ENCODE measurements at regions not wholly inside any gene's neighbourhood (a gene's known extent, or its start where the extent isn't known, plus 50 kb on each side); places are given as distances from the start of the nearest gene placed in this dataset.

DNA sequence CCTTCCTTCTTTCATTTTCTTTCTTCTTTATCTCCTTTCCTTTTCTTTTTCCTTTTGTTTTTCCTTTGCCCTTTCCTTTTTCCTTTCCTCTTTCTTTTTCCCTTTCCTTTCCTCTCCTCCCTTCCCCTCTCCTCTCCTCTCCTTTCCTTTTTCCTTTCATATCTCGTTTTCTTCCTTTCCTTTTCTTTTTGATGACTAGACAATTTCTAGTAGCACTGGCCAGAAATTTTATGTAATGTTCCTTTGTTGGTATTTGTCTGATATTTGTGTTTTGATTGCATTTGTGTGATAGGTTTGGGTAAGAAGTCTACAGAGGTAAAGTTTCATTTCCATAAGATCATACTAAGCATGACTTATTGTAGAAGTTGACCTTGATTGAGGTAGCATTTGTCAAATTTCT, 1722.9 kb upstream of the IGFBP7 start:
- no peak overlapping the region for H3K9ac ChIP-seq (ENCODE audit: control insufficient read depth, insufficient read depth, low read length)
- intact Hi-C loops (cut with micrococcal nuclease; ENCODE audit: unreplicated experiment), result no loop called here
- 0% methylated on average over 1 of the region's 1 CpG for WGBS (ENCODE audit: insufficient coverage, insufficient replicate concordance, low lambda C conversion rate, missing lambda C conversion rate)
- no peak overlapping the region for H2AFZ ChIP-seq (ENCODE audit: control insufficient read depth, low read depth, low read length)
- no peak for ATAC-seq
- no peaks in the 10 kb centered on the region for H4K20me1 ChIP-seq (ENCODE audit: control insufficient read depth, insufficient read depth)
- H3K36me3 ChIP-seq (ENCODE audit: control insufficient read depth in 2 of 2, insufficient read depth in 2 of 2, low read length in 1 of 2), result no peaks in the 10 kb centered on the region
- ChIA-PET RAD21 (ENCODE audit: unreplicated experiment) (no interaction called here), CTCF (no interaction called here), POLR2A (no interaction called here), SMC1A (ENCODE audit: uncharacterized antibody, unreplicated experiment) (no interaction called here)
- no peak overlapping the region for H3K4me3 ChIP-seq
- H3K4me1 ChIP-seq (ENCODE audit: control insufficient read depth, insufficient read depth, low read length), result no peaks in the 10 kb centered on the region
- in situ Hi-C loops (cut with MboI), result no loop called here
- H3K79me2 ChIP-seq (ENCODE audit: control insufficient read depth, insufficient read depth, low read length), result no peaks in the 10 kb centered on the region
- BruUV-seq (replicated peaks), result no TSS peak
- no peak overlapping the region for H3K27ac ChIP-seq (ENCODE audit: control insufficient read depth, insufficient read depth)
- H3K9me3 ChIP-seq (replicated peaks; ENCODE audit: control insufficient read depth, insufficient read depth, low read length), result no peaks in the 10 kb centered on the region
- no peak for DNase-seq (ENCODE audit: low read depth, low spot score)
- H3K4me2 ChIP-seq (ENCODE audit: control insufficient read depth, insufficient read depth), result no peak overlapping the region
- no peaks in the 10 kb centered on the region for H3K27me3 ChIP-seq (replicated peaks in 1 of 2; ENCODE audit: control insufficient read depth in 2 of 2, insufficient read depth in 2 of 2, low read length in 1 of 2)
- FAIRE-seq, result no peak
- TF ChIP-seq, protein P1, sequence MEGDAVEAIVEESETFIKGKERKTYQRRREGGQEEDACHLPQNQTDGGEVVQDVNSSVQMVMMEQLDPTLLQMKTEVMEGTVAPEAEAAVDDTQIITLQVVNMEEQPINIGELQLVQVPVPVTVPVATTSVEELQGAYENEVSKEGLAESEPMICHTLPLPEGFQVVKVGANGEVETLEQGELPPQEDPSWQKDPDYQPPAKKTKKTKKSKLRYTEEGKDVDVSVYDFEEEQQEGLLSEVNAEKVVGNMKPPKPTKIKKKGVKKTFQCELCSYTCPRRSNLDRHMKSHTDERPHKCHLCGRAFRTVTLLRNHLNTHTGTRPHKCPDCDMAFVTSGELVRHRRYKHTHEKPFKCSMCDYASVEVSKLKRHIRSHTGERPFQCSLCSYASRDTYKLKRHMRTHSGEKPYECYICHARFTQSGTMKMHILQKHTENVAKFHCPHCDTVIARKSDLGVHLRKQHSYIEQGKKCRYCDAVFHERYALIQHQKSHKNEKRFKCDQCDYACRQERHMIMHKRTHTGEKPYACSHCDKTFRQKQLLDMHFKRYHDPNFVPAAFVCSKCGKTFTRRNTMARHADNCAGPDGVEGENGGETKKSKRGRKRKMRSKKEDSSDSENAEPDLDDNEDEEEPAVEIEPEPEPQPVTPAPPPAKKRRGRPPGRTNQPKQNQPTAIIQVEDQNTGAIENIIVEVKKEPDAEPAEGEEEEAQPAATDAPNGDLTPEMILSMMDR (IDR thresholded peaks at IDR 0.05 in 2 of 3, conservative IDR thresholded peaks at IDR 0.05 in 1 of 3; ENCODE audit: control insufficient read depth in 2 of 3, extremely low read depth in 1 of 3, insufficient read depth in 1 of 3, low read depth in 3 of 3, low read length in 3 of 3), result no peak
- TF ChIP-seq BCL11A (IDR thresholded peaks at IDR 0.05; ENCODE audit: low read depth, low read length) (no peak), NR2C1 (IDR thresholded peaks at IDR 0.05) (no peak), TCF12 (IDR thresholded peaks at IDR 0.05; ENCODE audit: low read depth, low read length) (no peak), DPF2 (IDR thresholded peaks at IDR 0.05) (no peak), RB1 (IDR thresholded peaks at IDR 0.05; ENCODE audit: borderline replicate concordance) (no peak), NFXL1 (IDR thresholded peaks at IDR 0.05; ENCODE audit: borderline replicate concordance) (no peak), MXI1 (IDR thresholded peaks at IDR 0.05; ENCODE audit: low read depth, low read length) (no peak), ATF3 (IDR thresholded peaks at IDR 0.05; ENCODE audit: borderline replicate concordance, extremely low read depth, low read depth, low read length) (no peak), ATF2 (IDR thresholded peaks at IDR 0.05; ENCODE audit: low read length) (no peak), SPI1 (IDR thresholded peaks at IDR 0.05; ENCODE audit: borderline replicate concordance, insufficient read depth, low read depth, low read length) (no peak), ZZZ3 (IDR thresholded peaks at IDR 0.05; ENCODE audit: control insufficient read depth, insufficient read length, low read depth) (no peak), KDM1A (IDR thresholded peaks at IDR 0.05; ENCODE audit: borderline replicate concordance) (no peak), RFX5 (IDR thresholded peaks at IDR 0.05; ENCODE audit: low read depth, low read length) (no peak), SKIL (IDR thresholded peaks at IDR 0.05; ENCODE audit: low read depth, poor library complexity, severe bottlenecking) (no peak), EED (IDR thresholded peaks at IDR 0.05; ENCODE audit: low read depth) (no peak), ATF7 (IDR thresholded peaks at IDR 0.05; ENCODE audit: low read depth) (no peak)

Data from GM12878 (cell line).